B cell (primary cell): ENCODE measurements at regions not wholly inside any gene's neighbourhood (a gene's known extent, or its start where the extent isn't known, plus 50 kb on each side); places are given as distances from the start of the nearest gene placed in this dataset.

Source experiments
- ATAC-seq: fragments of 200-7000 bp; cut with Tn5 transposase; one replicate; pipeline ENCODE4 v1.10.0; 2021; ENCODE audit warnings: low read depth, mild to moderate bottlenecking, moderate number of reproducible peaks, moderate library complexity
- CTCF ChIA-PET: fragments of 350-600 bp; sonication (Branson Sonifier 250); formaldehyde crosslinking; loops from one replicate; lab custom pipeline; 2021; ENCODE audit warnings: antibody characterized with exemption, inconsistent platforms; lab: Charles Lee
- POLR2A ChIA-PET: fragments of 350-600 bp; sonication (Branson Sonifier 250); formaldehyde crosslinking; loops from one replicate; lab custom pipeline; 2021; ENCODE audit warnings: antibody characterized with exemption; lab: Charles Lee
- DNase-seq: peaks from one replicate; pipeline ENCODE4 v3.0.0; 2013
- H2AFZ ChIP-seq: 2 replicates; pipeline ENCODE4 v1.6.1; 2012; ENCODE audit warnings: mild to moderate bottlenecking, low read depth, low read length; ENCODE audit not compliant: insufficient read depth, poor library complexity, severe bottlenecking
- H3K27ac ChIP-seq, 2 donors: 1 replicate in 1 of 2; 2 replicates in 1 of 2; pipeline ENCODE4 v1.5.1; 2012 to 2013; ENCODE audit warnings: low read length in 2 of 2, mild to moderate bottlenecking in 2 of 2, moderate library complexity in 1 of 2
- H3K27me3 ChIP-seq, 4 experiments: fragments of 200-600 bp in 1 of 4; sonication (generic) in 1 of 4; replicated peaks in 1 of 4; 1 replicate in 2 of 4; 2 replicates in 2 of 4; pipeline versions ENCODE4 v1.6.1 to v1.7.0; 2013 to 2016; ENCODE audit warnings: low read length in 3 of 4, mild to moderate bottlenecking in 2 of 4, mixed read lengths in 1 of 4, moderate library complexity in 1 of 4; ENCODE audit not compliant: insufficient read depth in 4 of 4, control insufficient read depth in 3 of 4; ENCODE audit errors: control extremely low read depth in 1 of 4
- H3K36me3 ChIP-seq, 2 experiments: replicated peaks in 1 of 2; 1 replicate in 1 of 2; 2 replicates in 1 of 2; pipeline versions ENCODE4 v1.6.1 to v1.7.1; 2013; ENCODE audit warnings: low read length in 1 of 2; ENCODE audit not compliant: insufficient read depth in 2 of 2, control insufficient read depth in 1 of 2; ENCODE audit errors: control extremely low read depth in 1 of 2, extremely low read depth in 1 of 2
- H3K4me1 ChIP-seq, 2 donors: fragments of 200-600 bp in 1 of 2; sonication (generic) in 1 of 2; 1 replicate in 1 of 2; 2 replicates in 1 of 2; pipeline versions ENCODE4 v1.5.1 to v1.6.1; 2013 to 2017; ENCODE audit warnings: low read length in 2 of 2; ENCODE audit not compliant: control insufficient read depth in 2 of 2, insufficient read depth in 2 of 2
- H3K4me2 ChIP-seq: replicated peaks from 2 replicates; pipeline ENCODE3; 2012; ENCODE audit warnings: mild to moderate bottlenecking, low read depth, low read length; ENCODE audit not compliant: poor library complexity, severe bottlenecking
- H3K4me3 ChIP-seq, 5 experiments: fragments of 200-600 bp in 1 of 5; sonication (generic) in 1 of 5; 1 replicate in 3 of 5; 2 replicates in 2 of 5; pipeline versions ENCODE4 v1.5.1 to v1.7.0; 2011 to 2016; ENCODE audit warnings: low read length in 4 of 5, mild to moderate bottlenecking in 4 of 5, low read depth in 2 of 5, control low read depth in 1 of 5, moderate library complexity in 1 of 5; ENCODE audit not compliant: insufficient read depth in 1 of 5; ENCODE audit errors: control extremely low read depth in 1 of 5, extremely low read depth in 1 of 5
- H3K79me2 ChIP-seq: fragments of 200-600 bp; sonication (generic); one replicate; pipeline ENCODE4 v1.6.0; 2016; ENCODE audit warnings: low read length; ENCODE audit not compliant: control insufficient read depth, insufficient read depth
- H3K9ac ChIP-seq: fragments of 200-600 bp; sonication (generic); 2 replicates; pipeline ENCODE4 v1.6.1; 2017; ENCODE audit warnings: mild to moderate bottlenecking, low read length, moderate library complexity
- H3K9me3 ChIP-seq, 3 donors: one replicate each; pipeline versions ENCODE4 v1.6.1 to v1.7.1; 2013; ENCODE audit warnings: low read length in 2 of 3; ENCODE audit not compliant: control insufficient read depth in 2 of 3, insufficient read depth in 1 of 3; ENCODE audit errors: control extremely low read depth in 1 of 3
- H4K20me1 ChIP-seq: 2 replicates; pipeline ENCODE4 v1.6.0; 2012; ENCODE audit warnings: mild to moderate bottlenecking, low read length; ENCODE audit not compliant: insufficient read depth, control insufficient read depth, poor library complexity, severe bottlenecking
- H3K27ac Mint-ChIP-seq: one replicate; pipeline ENCODE4 v1.8.0; 2021; ENCODE audit warnings: mixed read lengths
- H3K27me3 Mint-ChIP-seq: one replicate; pipeline ENCODE4 v1.8.0; 2021; ENCODE audit warnings: mixed read lengths
- H3K4me1 Mint-ChIP-seq: one replicate; pipeline ENCODE4 v1.8.0; 2021; ENCODE audit warnings: mixed read lengths
- H3K4me3 Mint-ChIP-seq: one replicate; pipeline ENCODE4 v1.8.0; 2021; ENCODE audit warnings: mixed read lengths
- H3K9me3 Mint-ChIP-seq: one replicate; pipeline ENCODE4 v1.8.0; 2022; ENCODE audit warnings: mixed read lengths; ENCODE audit not compliant: insufficient read depth
- EZH2 ChIP-seq: IDR thresholded peaks from 2 replicates; pipeline ENCODE4 v1.6.1; 2012; ENCODE audit warnings: borderline replicate concordance, low read depth, mild to moderate bottlenecking, moderate library complexity, low read length; ENCODE audit not compliant: insufficient read depth, poor library complexity, severe bottlenecking
- WGBS: methylation state at CpG from one replicate; pipeline ENCODE4 v1.1.5; 2013; ENCODE audit warnings: missing lambda C conversion rate; ENCODE audit not compliant: insufficient coverage; 5-methylcytosine and 5-hydroxymethylcytosine counted together
- intact Hi-C: fragments of 100-400 bp; cut with micrococcal nuclease; formaldehyde crosslinking; loops from one replicate; pipeline ENCODE4 v1.10.0; 2022
- TF ChIP-seq, protein P1 (sequence below): fragments of 200-600 bp; IDR thresholded peaks from one replicate; pipeline ENCODE4 v1.8.0; 2022; ENCODE audit warnings: antibody characterized with exemption, mild to moderate bottlenecking

DNA sequence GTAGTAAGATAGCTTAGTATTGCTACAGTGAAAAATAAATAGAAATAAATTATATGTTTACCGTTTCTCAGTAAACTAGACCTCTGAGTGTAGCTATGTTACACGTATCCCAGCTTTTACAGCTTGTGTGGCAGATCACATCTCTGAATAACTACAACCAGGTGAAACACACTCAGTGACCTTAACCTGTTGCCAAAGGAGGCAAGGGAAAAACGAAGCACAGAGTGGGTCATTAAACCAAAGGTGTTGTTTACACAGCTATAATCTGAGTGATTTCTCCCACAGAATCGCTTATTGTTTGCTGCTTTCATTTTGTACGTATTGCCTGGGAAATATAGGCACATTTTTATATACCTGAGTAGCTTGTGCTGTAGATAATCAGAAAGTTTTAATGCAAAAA lies 688.2 kb upstream of the KIF2B start:
- H3K4me1 Mint-ChIP-seq = no peaks in the 10 kb centered on the region
- WGBS = no CpG with 5 or more reads among the region's 5 CpGs
- ChIA-PET CTCF (no interaction called here), POLR2A (no interaction called here)
- Histone ChIP-seq H3K4me2 (no peak overlapping the region), H2AFZ (no peak overlapping the region), H3K9ac (no peak overlapping the region), H3K79me2 (no peaks in the 10 kb centered on the region), H3K27ac (no peak overlapping the region), H3K9me3 (no peaks in the 10 kb centered on the region), H3K4me3 (no peak overlapping the region), H3K4me1 (no peaks in the 10 kb centered on the region), H4K20me1 (no peaks in the 10 kb centered on the region), H3K27me3 (no peaks in the 10 kb centered on the region), H3K36me3 (no peaks in the 10 kb centered on the region)
- H3K4me3 Mint-ChIP-seq = no peak overlapping the region
- no peak for DNase-seq
- H3K27ac Mint-ChIP-seq = no peak overlapping the region
- no peaks in the 10 kb centered on the region for H3K9me3 Mint-ChIP-seq
- H3K27me3 Mint-ChIP-seq = no peaks in the 10 kb centered on the region
- intact Hi-C loops = no loop called here
- TF ChIP-seq, protein P1, sequence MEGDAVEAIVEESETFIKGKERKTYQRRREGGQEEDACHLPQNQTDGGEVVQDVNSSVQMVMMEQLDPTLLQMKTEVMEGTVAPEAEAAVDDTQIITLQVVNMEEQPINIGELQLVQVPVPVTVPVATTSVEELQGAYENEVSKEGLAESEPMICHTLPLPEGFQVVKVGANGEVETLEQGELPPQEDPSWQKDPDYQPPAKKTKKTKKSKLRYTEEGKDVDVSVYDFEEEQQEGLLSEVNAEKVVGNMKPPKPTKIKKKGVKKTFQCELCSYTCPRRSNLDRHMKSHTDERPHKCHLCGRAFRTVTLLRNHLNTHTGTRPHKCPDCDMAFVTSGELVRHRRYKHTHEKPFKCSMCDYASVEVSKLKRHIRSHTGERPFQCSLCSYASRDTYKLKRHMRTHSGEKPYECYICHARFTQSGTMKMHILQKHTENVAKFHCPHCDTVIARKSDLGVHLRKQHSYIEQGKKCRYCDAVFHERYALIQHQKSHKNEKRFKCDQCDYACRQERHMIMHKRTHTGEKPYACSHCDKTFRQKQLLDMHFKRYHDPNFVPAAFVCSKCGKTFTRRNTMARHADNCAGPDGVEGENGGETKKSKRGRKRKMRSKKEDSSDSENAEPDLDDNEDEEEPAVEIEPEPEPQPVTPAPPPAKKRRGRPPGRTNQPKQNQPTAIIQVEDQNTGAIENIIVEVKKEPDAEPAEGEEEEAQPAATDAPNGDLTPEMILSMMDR = no peak
- TF ChIP-seq EZH2 = no peak
- no peak for ATAC-seq

DNA sequence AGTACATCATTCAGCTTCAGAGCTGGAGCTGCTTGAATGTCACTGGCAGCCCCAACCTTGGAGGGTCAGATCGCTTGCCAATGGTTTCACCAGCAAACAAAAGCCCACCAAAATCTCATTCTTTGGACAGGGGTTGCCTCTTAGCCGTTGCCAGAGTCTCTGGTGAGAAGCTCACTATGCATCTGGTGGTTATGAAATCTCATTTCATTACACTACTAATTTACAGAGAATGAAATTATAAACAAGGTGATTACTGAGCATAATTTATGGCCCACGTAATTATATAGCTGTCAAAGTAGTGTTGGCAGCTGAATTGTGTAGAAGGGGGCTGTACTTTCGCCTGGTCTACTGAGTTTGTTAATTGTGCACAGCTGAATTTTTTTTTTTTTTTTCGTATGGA lies 688.9 kb upstream of the KIF2B start:
- intact Hi-C loops = no loop called here
- Mint-ChIP-seq H3K4me3 (no peak overlapping the region), H3K27me3 (no peaks in the 10 kb centered on the region), H3K4me1 (no peaks in the 10 kb centered on the region), H3K27ac (no peak overlapping the region), H3K9me3 (no peaks in the 10 kb centered on the region)
- no peak overlapping the region for H3K4me2 ChIP-seq
- no peak overlapping the region for H3K9ac ChIP-seq
- no peak for DNase-seq
- no peak overlapping the region for H3K27ac ChIP-seq
- no peak for ATAC-seq
- TF ChIP-seq EZH2 = no peak
- TF ChIP-seq, protein P1 = no peak
- ChIA-PET CTCF (no interaction called here), POLR2A (no interaction called here)
- H3K79me2 ChIP-seq = no peaks in the 10 kb centered on the region
- no peaks in the 10 kb centered on the region for H4K20me1 ChIP-seq
- H2AFZ ChIP-seq = no peak overlapping the region
- 71% methylated on average over 4 of the region's 5 CpGs for WGBS
- no peaks in the 10 kb centered on the region for H3K27me3 ChIP-seq
- H3K4me1 ChIP-seq = no peaks in the 10 kb centered on the region
- no peaks in the 10 kb centered on the region for H3K9me3 ChIP-seq
- no peaks in the 10 kb centered on the region for H3K36me3 ChIP-seq
- no peak overlapping the region for H3K4me3 ChIP-seq
